HG03025 (cell line): ENCODE measurements at regions not wholly inside any gene's neighbourhood (a gene's known extent, or its start where the extent isn't known, plus 50 kb on each side); places are given as distances from the start of the nearest gene placed in this dataset.
"Not testable (repeated sequence)": the region's sequence is repeated elsewhere in the genome, so short reads cannot be mapped to it uniquely, and the experiment has no call there.

Experiments
- ATAC-seq: cut with Tn5 transposase; IDR thresholded peaks from one replicate; pipeline ENCODE4 v1.9.1; 2021; ENCODE audit warnings: mild to moderate bottlenecking, moderate library complexity; ENCODE audit not compliant: unreplicated experiment, low FRiP score

DNA sequence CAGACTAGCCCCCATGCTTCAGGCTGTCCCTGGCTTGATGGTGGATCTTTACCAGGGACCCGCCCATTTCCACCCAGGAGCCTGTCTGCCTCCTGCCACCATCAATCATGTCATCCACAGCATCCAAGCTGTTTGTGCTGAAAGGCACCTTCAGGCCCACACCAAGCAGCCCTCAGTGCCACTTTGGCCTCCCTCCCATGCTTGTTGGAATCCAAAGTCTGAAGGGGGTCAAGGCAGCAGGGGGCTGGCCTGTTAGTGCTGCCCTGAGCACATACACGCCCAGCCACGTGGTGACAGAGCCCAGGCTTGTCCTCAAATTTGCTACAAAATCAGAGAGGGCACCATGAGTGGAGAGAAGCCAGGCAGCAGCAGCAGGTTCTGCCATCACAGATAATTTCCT is 1146.8 kb downstream of the FSCB start:
- ATAC-seq = no peak

DNA sequence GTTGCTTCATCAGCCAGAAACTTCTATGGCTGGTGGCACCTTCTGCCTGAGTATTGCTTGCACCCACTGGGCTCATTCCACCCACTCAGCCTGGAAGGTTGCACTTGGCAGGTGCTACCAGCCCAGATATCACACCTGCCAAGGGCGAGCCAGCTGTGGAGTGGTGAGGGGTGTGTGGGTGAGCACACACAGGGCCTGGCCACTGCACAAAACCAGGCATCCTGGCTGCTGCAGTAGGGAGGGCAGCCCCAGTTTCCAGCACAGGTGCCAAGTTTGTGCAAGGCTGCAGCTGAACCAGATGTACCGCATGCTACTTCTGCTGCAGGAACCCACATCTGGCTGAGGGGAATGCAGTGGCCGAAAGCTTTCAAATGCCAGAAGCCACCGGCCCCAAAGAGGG is 1147.8 kb downstream of the FSCB start:
- ATAC-seq = no peak

DNA sequence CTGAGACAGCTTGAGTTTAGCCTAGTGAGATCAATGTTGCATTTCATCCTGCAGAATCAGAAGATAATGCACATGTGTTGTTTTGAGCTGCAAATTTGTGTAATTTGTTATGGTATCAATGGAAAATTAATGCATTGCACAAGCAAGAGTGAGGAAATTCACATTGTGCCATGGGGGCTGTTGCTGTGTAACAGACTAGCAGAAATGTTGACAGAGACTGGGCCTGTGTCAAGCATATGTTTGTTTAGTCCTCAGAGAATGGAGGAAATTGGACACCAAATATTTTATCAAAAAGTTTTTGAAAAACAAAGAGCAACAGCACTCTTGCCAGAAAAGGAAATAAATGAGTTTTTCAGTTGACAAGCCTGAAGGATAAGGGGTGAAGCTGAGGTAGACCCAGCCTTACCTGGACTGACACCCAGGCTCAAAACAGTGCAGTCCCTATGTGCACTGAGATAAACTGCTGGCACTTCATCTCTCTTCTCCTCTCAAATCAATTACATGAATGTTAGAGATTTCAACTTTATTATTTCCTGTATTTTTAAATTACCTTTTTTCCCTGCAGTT is 1150.0 kb downstream of the FSCB start:
- no peak for ATAC-seq

- no peak for ATAC-seq
Measured at GRCh38 chr14:43356382-43356781, 1150.7 kb downstream of the FSCB start.

DNA sequence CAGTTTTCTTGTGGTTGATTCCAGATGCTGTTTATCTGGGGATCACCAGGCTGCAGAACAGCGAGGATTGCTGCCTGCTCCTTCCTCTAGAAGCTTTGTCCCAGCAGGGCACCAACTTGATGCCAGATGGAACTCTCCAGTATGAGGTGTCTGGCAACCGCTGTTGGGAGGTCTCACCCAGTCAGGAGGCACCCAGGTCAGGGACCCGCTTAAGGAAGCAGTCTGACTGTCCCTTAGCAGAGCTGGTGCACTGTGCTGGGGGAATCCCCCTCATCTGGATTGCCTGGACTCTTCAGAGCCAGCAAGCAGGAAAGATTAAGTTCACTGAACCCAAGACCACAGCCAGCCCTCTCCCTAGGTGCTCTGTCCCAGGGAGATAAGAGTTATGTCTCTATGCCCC is 1165.2 kb downstream of the FSCB start:
- no peak for ATAC-seq

GRCh38 chr14:43338713-43339112 is 1168.4 kb downstream of the FSCB start:
- ATAC-seq = no peak

DNA sequence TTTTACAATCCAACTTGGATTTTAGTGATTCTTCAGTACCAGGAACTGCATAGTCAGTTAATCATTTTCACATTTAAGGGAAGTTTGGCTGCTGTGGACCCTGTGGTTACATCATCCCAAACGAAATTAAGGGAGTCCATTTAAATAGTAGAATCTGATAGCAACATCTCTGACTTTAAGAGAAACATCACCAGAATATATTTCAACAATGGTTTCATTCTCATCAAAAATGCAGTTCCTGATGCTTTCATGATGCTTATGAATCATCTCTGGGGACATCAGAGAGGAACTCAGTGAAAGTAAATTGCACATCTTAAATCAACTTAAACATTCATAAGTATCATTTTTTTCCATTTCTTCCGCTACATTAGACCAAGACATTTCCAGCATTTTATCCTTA is 1170.7 kb downstream of the FSCB start:
- no peak for ATAC-seq

DNA sequence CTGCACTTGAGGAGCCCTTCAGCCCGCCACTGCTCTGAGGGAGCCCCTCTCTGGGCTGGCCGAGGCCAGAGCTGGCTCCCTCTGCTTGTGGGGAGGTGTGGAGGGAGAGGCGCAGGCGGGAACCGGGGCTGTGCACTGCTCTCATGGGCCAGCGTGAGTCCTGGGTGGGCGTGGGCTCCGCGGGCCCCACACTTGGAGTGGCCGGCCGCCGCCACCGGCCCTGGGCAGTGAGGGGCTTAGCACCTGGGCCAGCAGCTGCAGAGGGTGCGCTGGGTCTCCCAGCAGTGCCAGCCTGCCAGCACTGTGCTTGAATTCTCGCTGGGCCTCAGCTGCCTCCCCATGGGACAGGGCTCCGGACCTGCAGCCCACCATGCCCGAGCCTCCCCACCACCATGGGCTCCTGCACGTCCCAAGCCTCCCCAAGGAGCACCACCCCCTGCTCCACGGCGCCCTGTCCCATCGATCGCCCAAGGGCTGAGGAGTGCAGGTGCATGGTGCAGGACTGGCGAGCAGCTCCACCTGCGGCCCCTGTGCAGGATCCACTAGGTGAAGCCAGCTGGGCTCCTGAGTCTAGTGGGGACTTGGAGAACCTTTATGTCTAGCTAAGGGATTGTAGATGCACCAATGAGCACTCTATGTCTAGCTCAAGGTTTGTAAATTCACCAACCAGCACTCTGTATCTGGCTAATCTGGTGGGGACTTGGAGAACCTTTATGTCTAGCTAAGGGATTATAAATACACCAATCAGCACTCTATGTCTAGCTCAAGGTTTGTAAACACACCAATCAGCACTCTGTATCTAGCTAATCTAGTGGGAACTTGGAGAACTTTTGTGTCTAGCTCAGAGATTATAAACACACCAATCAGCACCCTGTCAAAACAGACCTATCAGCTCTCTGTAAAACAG is 1180.3 kb downstream of the FSCB start:
- ATAC-seq = not testable (repeated sequence)

DNA sequence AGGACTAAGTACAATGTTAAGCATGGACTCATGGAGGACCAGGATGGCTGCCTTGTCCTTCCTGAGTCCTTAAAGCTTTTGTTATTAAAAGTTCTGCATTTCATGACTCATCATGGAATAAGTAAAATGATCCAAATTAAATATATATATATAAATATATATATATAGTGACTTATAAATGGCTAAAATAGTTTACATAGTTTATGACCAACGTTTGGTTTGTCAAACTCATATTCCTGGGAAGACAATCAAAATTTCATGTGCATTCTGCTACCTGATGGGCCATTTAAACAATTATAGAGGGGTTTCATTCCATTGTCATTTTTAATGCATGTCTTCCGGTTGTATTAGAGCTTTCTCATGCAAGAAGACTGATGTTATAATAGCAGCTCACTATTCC is 1190.7 kb downstream of the FSCB start:
- ATAC-seq = no peak

DNA sequence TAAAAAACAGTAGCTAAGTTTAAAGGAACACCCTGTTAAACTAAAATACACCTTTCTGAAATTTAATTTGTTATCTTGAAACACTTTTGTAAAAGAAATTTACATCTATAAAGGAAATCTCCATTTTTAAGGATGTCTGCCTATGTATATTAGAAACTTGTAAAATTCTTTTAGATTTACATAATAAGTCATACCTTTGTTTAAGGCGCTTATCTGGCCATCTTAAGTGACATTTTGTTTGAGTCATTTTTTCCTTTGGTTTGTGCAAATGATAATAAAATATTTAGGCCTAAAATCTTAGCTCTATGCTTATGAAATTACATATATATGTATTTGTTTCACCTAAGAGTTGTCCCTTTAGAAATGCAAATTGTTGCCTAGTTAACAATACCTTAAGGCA is 1193.4 kb downstream of the FSCB start:
- ATAC-seq = no peak

DNA sequence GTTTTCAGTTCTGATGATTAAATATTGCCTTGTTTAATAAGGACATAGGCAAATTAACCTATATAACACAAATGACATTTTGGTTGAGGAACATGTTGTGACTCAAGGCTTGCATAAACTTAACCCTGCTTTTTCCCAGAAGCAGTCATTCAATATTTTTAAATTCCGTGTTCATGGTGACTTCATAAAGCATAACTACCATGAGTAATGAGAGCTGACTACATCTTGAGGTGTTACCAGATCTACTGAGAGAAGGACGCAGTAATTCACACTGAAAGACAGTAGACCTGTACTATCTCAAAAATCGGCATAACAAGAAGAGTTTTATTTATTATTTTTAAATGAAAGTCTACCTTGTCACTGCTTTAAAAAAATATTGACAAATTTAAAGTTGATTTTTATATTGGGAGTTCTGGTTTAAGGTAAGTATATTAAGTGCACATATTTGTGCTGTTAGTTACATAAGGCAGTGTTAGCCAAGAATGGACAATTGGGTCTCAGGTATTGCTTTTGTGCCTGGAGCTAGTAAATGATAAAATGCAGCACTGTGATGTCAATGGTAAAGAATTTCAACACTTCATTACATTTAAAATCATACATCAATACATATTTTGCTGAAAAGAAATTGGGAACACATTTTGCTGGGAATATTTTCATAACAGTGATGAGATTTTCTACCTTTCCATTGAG is 1198.5 kb downstream of the FSCB start:
- no peak for ATAC-seq

GRCh38 chr14:43307836-43308235 is 1199.2 kb downstream of the FSCB start:
- ATAC-seq = no peak

DNA sequence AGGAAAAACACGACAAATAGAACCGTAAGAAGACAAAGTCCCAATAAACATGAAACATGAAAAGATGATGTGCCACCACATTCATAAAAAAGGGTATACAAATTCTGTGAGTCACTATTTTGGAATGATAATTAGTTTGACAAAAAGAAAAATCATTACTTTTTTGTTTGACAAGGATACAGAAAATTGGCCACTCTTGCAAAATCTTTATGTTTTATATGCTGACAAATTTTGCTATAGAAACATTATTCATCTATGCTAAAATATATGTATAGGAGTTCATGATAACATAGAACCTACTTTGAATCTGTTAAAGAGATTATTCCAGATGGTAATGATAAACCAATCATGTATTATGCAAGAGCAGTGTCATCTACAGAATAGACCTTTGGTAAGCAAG is 1201.0 kb downstream of the FSCB start:
- no peak for ATAC-seq

GRCh38 chr14:43297794-43298193 is 1209.3 kb downstream of the FSCB start:
- ATAC-seq = no peak

DNA sequence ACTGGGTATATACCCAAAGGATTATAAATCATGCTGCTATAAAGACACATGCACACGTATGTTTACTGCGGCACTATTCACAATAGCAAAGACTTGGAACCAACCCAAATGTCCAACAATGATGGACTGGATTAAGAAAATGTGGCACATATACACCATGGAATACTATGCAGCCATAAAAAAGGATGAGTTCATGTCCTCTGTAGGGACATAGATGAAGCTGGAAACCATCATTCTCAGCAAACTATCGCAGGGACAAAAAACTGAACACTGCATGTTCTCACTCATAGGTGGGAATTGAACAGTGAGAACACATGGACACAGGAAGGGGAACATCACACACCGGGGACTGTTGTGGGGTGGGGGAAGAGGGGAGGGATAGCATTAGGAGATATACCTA is 1211.0 kb downstream of the FSCB start:
- not testable (repeated sequence) for ATAC-seq

DNA sequence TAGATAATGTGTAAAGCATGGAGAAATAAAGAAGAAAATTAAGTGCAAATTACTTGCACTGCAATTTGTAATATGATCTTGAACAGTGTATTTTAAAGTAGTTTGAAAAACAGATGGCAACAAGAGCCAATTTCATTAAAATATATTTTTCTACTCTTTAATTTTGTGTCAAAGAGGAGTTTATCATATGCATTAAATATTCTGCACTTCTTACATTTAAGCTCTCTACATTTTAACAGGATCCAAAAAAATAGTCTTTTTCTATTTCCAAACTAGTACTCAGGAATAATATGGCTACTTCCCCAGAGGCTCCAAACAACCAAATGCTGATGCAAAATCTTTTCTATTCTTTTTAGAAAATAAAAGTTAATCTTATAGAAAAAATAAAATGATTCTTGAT is 1221.5 kb downstream of the FSCB start:
- no peak for ATAC-seq

DNA sequence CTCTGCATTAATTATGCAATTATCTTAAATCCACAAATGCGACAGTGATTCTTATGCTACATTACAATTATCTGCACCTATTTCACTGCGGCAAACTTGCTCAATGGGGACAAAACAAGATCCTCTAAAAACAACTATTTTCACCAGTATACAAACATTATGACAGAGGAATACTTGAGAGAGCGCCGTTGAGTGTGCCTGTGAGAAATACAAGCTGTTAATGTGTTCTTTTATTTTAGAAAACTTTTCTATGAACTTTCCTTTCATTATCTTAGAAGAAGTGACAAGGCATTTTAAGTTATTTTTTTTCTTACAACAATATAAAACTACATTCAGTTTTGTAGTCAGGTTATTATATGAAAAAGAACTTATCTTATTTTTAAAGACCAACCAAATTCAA is 1247.0 kb downstream of the FSCB start:
- ATAC-seq = no peak

- ATAC-seq = no peak
Measured at GRCh38 chr14:43258396-43258795, 1248.7 kb downstream of the FSCB start.

GRCh38 chr14:43256996-43257395 is 1250.1 kb downstream of the FSCB start:
- not testable (repeated sequence) for ATAC-seq

GRCh38 chr14:43252866-43253265 is 1254.2 kb downstream of the FSCB start:
- no peak for ATAC-seq

- no peak for ATAC-seq
Measured at GRCh38 chr14:43249591-43249990, 1257.5 kb downstream of the FSCB start.

- ATAC-seq = no peak
Measured at GRCh38 chr14:43249116-43249515, 1258.0 kb downstream of the FSCB start.
